Stomach smooth muscle (tissue), 2 donors: ENCODE measurements at regions not wholly inside any gene's neighbourhood (a gene's known extent, or its start where the extent isn't known, plus 50 kb on each side); places are given as distances from the start of the nearest gene placed in this dataset.
"Not testable (repeated sequence)": the region's sequence is repeated elsewhere in the genome, so short reads cannot be mapped to it uniquely, and the experiment has no call there.

ENCODE experiments used
- H3K27ac ChIP-seq: one replicate; pipeline ENCODE4 v1.7.0; 2013; ENCODE audit warnings: mild to moderate bottlenecking, low read length, inconsistent platforms
- H3K27me3 ChIP-seq, 2 donors: one replicate each; pipeline ENCODE4 v1.7.0; 2013; ENCODE audit warnings: low read length in 2 of 2; ENCODE audit not compliant: insufficient read depth in 2 of 2, control insufficient read depth in 1 of 2
- H3K36me3 ChIP-seq, 2 donors: one replicate each; pipeline ENCODE4 v1.7.0; 2013; ENCODE audit warnings: low read length in 2 of 2; ENCODE audit not compliant: control insufficient read depth in 2 of 2, insufficient read depth in 2 of 2
- H3K4me1 ChIP-seq: one replicate; pipeline ENCODE4 v1.7.0; 2013; ENCODE audit warnings: low read length; ENCODE audit not compliant: control insufficient read depth, insufficient read depth
- H3K4me3 ChIP-seq, 2 donors: one replicate each; pipeline ENCODE4 v1.7.0; 2013; ENCODE audit warnings: low read length in 2 of 2
- H3K9ac ChIP-seq, 2 donors: one replicate each; pipeline ENCODE4 v1.7.0; 2013; ENCODE audit warnings: low read length in 2 of 2, mild to moderate bottlenecking in 1 of 2
- H3K9me3 ChIP-seq, 2 donors: one replicate each; pipeline ENCODE4 v1.7.0; 2013; ENCODE audit warnings: low read length in 2 of 2; ENCODE audit not compliant: control insufficient read depth in 2 of 2
- donor health status: healthy.
- donor health status: Pancreatic carcinoma.

GRCh38 chr2:147008481-147008880, 836.3 kb upstream of the ACVR2A start:
- no peaks in the 10 kb centered on the region for H3K36me3 ChIP-seq
- H3K4me3 ChIP-seq, result no peak overlapping the region
- no peak overlapping the region for H3K27ac ChIP-seq
- H3K9ac ChIP-seq, result no peak overlapping the region
- H3K9me3 ChIP-seq, result no peaks in the 10 kb centered on the region
- no peaks in the 10 kb centered on the region for H3K4me1 ChIP-seq
- no peaks in the 10 kb centered on the region for H3K27me3 ChIP-seq

GRCh38 chr2:147006736-147007141, 838.1 kb upstream of the ACVR2A start:
- H3K9me3 ChIP-seq, result no peaks in the 10 kb centered on the region

GRCh38 chr2:147003081-147003480, 841.7 kb upstream of the ACVR2A start:
- no peak overlapping the region for H3K9ac ChIP-seq
- H3K4me1 ChIP-seq, result no peaks in the 10 kb centered on the region
- H3K27ac ChIP-seq, result no peak overlapping the region
- no peak overlapping the region for H3K4me3 ChIP-seq
- no peaks in the 10 kb centered on the region for H3K36me3 ChIP-seq
- H3K27me3 ChIP-seq, result no peaks in the 10 kb centered on the region
- H3K9me3 ChIP-seq, result no peaks in the 10 kb centered on the region

More at GRCh38 chr2:147006736-147007141, 838.1 kb upstream of the ACVR2A start:
- H3K4me3 ChIP-seq, result no peak overlapping the region
- no peak overlapping the region for H3K9ac ChIP-seq
- no peak overlapping the region for H3K27ac ChIP-seq
- H3K36me3 ChIP-seq, result no peaks in the 10 kb centered on the region
- no peaks in the 10 kb centered on the region for H3K4me1 ChIP-seq
- H3K27me3 ChIP-seq, result no peaks in the 10 kb centered on the region

- H3K9ac ChIP-seq, result no peak overlapping the region
- no peak overlapping the region for H3K27ac ChIP-seq
- H3K9me3 ChIP-seq, result no peaks in the 10 kb centered on the region
- no peaks in the 10 kb centered on the region for H3K27me3 ChIP-seq
- H3K36me3 ChIP-seq, result no peaks in the 10 kb centered on the region
- no peak overlapping the region for H3K4me3 ChIP-seq
- no peaks in the 10 kb centered on the region for H3K4me1 ChIP-seq
Observed at GRCh38 chr2:147002256-147002655, 842.6 kb upstream of the ACVR2A start.

- Histone ChIP-seq H3K9ac (no peak overlapping the region), H3K4me1 (no peaks in the 10 kb centered on the region), H3K4me3 (no peak overlapping the region), H3K27ac (no peak overlapping the region), H3K27me3 (no peaks in the 10 kb centered on the region), H3K36me3 (no peaks in the 10 kb centered on the region), H3K9me3 (no peaks in the 10 kb centered on the region)
Observed at GRCh38 chr2:147001061-147001460, 843.8 kb upstream of the ACVR2A start.

GRCh38 chr2:147000151-147000550, 844.7 kb upstream of the ACVR2A start:
- H3K27me3 ChIP-seq, H3K9ac ChIP-seq, H3K9me3 ChIP-seq: not testable (repeated sequence)

GRCh38 chr2:146997945-146998344, 846.9 kb upstream of the ACVR2A start:
- Histone ChIP-seq H3K27ac (no peak overlapping the region), H3K4me3 (no peak overlapping the region), H3K9me3 (no peaks in the 10 kb centered on the region), H3K4me1 (no peaks in the 10 kb centered on the region), H3K27me3 (no peaks in the 10 kb centered on the region), H3K36me3 (no peaks in the 10 kb centered on the region), H3K9ac (no peak overlapping the region)

More at GRCh38 chr2:147000151-147000550, 844.7 kb upstream of the ACVR2A start:
- H3K4me1 ChIP-seq, H3K36me3 ChIP-seq, H3K4me3 ChIP-seq, H3K27ac ChIP-seq: not testable (repeated sequence)

GRCh38 chr2:146997488-146997887, 847.3 kb upstream of the ACVR2A start:
- H3K36me3 ChIP-seq, result no peaks in the 10 kb centered on the region
- no peaks in the 10 kb centered on the region for H3K4me1 ChIP-seq
- no peak overlapping the region for H3K9ac ChIP-seq
- H3K27me3 ChIP-seq, result no peaks in the 10 kb centered on the region
- H3K27ac ChIP-seq, result no peak overlapping the region
- no peak overlapping the region for H3K4me3 ChIP-seq
- no peaks in the 10 kb centered on the region for H3K9me3 ChIP-seq

GRCh38 chr2:146994246-146994645, 850.6 kb upstream of the ACVR2A start:
- Histone ChIP-seq H3K36me3 (no peaks in the 10 kb centered on the region), H3K27me3 (no peaks in the 10 kb centered on the region), H3K4me1 (no peaks in the 10 kb centered on the region), H3K4me3 (no peak overlapping the region), H3K9me3 (no peaks in the 10 kb centered on the region), H3K27ac (no peak overlapping the region), H3K9ac (no peak overlapping the region)

GRCh38 chr2:146992466-146992865, 852.4 kb upstream of the ACVR2A start:
- H3K27ac ChIP-seq, result no peak overlapping the region
- H3K36me3 ChIP-seq, result no peaks in the 10 kb centered on the region
- H3K4me1 ChIP-seq, result no peaks in the 10 kb centered on the region
- no peak overlapping the region for H3K9ac ChIP-seq
- no peak overlapping the region for H3K4me3 ChIP-seq
- H3K9me3 ChIP-seq, result no peaks in the 10 kb centered on the region
- no peaks in the 10 kb centered on the region for H3K27me3 ChIP-seq

- Histone ChIP-seq H3K9me3 (no peaks in the 10 kb centered on the region), H3K36me3 (no peaks in the 10 kb centered on the region), H3K4me1 (no peaks in the 10 kb centered on the region), H3K27ac (no peak overlapping the region), H3K27me3 (no peaks in the 10 kb centered on the region), H3K9ac (no peak overlapping the region), H3K4me3 (no peak overlapping the region)
Observed at GRCh38 chr2:146992057-146992456, 852.8 kb upstream of the ACVR2A start.
